ENCODE measurements at regions not wholly inside any gene's neighbourhood (a gene's known extent, or its start where the extent isn't known, plus 50 kb on each side); places are given as distances from the start of the nearest gene placed in this dataset.
"Not testable (repeated sequence)": the region's sequence is repeated elsewhere in the genome, so short reads cannot be mapped to it uniquely, and the experiment has no call there.

- no peak for DNase-seq (ENCODE audit: low read depth in 2 of 2)
Measured at GRCh38 chr1:115534106-115534505, 107.7 kb upstream of the VANGL1 start.

DNA sequence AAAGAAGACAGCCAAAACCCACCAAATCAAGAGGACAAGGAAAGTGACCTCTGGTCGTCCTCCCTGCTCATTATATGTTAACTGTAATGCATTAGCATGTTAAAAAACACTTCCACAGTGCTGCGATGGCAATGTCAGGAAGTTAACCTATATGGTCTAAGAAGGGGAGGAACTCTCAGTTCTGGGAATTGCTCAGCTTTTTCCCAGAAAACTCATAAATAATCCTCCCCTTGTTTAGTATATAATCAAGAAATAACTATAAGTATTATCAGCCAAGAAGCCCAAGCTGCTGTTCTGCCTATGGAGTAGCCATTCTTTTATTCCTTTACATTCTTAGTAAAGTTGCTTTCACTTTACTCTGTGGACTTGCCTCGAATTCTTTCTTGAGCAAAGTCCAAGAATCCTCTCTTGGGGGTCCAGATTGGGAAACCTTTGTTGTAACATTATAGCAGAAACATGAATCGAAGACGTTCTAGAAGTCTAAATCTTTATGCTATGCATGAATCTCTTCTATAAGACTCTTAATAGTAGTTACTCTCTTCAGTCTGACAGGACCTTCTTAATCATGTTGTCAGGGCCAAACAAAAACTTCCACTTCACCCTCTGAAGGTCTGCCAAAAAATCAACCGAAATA, 110.0 kb upstream of the VANGL1 start:
- DNase-seq (ENCODE audit: low read depth in 2 of 2): no peak

DNA sequence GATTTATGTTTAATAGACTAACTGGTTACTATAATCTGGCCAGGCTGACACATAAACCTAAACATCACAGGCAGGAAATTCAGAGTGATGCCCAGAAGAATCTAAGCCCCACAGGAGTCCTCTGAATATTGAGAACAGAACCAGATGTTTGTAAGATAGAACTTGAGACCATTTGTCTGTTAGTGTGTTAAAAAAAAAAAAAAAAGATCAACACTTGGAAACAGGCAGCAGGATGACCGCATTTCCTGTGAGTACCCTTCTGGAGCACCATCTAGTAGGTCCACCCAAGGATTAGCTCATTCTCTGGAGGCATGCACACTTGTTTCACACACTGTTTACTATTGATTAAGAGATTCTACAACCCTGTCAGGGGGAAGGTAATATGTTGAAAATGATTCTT, 111.4 kb upstream of the VANGL1 start:
- DNase-seq (ENCODE audit: low read depth in 2 of 2): no peak

DNA sequence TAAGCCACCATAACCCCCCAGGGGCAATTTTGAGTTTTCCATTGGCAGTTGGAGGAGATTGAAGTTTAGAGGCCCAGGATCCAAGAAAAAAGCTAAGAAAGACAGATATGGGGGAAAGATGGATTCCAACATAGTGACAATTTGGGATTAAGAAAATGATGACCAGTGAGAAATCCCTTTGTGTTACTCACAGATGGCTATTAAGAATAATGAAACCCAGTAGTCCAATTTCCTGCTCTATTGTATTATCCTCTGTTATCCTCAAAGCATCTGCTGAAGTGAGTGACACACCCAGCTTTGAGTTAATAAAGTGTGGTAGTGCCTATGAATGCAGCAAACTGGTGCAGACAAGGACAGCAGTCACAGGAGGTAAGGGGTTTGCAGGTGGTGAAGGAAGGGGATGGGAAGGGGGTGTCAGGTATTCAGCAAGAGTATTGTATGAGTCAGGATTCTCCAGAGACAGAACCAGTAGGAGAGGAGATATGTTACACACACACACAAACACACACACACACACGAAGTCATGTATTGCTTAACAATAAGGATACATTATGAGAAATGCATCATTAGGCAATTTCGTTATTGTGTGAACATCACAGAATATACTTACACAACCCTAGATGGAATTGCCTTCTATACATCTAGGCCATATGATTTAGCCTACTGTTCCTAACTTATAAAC, 112.4 kb upstream of the VANGL1 start:
- no peak for DNase-seq (ENCODE audit: low read depth in 2 of 2)

- DNase-seq (ENCODE audit: low read depth in 2 of 2): not testable (repeated sequence)
Measured at GRCh38 chr1:115528336-115528735, 113.4 kb upstream of the VANGL1 start.

GRCh38 chr1:115527746-115528145, 114.0 kb upstream of the VANGL1 start:
- no peak for DNase-seq (ENCODE audit: low read depth in 2 of 2)

DNA sequence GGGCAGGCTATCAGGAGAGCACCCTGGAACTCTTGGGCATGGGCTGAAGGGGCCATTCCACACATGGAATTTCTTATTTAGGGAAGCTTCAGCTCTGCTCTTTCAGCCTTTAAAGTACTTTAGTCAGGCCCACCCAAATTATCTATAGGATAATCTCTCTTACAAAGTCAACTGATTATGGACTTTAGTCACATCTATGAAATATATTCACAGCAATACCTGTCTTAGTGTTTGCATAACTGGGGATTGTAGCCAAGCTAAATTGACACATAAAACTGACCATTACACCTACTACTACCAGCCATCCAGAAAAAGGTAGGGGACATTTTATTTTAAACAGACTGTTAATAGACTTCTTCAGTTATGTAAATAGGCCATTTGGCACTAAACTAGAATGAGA, 114.9 kb upstream of the VANGL1 start:
- DNase-seq (ENCODE audit: low read depth in 2 of 2): no peak

DNA sequence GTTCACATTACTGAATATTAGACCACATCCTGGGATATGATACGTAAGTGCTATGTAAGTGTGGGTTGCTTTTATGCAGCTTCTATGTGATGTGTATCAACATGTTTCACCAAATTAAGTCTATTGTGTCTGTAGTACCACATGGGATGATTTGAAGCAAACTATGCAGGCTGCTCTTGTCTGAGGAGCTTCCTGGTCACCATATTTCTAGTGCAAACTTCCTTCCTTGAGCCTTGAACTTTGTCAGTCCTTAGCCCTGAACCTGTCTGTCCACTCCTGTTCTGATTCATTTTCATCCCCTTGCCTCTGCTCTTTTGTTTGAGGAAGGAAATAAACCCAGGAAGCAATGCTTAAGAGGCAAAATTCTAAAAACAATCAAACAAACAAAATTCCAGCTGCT, 117.5 kb upstream of the VANGL1 start:
- DNase-seq (ENCODE audit: low read depth in 2 of 2): no peak

- DNase-seq (ENCODE audit: low read depth in 2 of 2): no peak
Measured at GRCh38 chr1:115522386-115522785, 119.4 kb upstream of the VANGL1 start.

DNA sequence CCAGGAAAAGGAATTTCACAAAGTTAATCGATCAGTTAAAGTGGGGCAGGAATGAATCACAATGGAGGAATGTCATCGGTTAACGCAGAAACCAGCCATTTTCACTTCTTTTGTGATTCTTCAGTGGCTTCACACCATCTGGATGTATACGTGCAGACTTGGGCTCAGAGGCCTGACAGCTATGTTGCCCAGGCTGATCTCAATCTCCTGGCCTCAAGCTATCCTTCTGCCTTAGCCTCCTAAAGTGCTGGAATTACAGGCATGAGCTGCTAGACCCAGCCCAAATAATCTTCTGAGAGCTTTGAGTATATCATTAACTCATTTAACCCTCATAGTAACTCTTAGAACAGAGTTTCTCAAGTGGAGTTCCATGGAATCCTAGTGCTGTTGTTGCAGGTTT, 126.5 kb upstream of the VANGL1 start:
- no peak for DNase-seq (ENCODE audit: low read depth in 2 of 2)

- not testable (repeated sequence) for DNase-seq (ENCODE audit: low read depth in 2 of 2)
Measured at GRCh38 chr1:115510226-115510625, 131.5 kb upstream of the VANGL1 start.

DNA sequence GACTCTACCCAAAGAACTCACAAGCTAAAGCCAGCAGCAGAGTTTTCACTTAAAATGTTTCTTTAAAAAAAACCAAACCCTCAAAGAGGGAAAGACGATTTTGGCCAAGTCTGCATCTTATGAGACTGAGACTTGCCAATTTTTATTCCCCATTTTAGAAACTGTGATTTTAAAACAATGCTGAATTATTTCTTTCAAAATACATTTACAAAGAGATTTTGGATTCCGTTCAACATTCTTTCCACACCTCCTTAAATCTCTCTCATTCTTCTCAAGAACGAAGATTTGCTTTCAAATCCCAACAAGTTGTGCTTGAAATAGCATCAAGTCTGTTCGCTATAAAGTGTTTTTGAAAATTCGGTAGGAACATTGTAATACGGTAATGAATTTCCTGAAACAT, 133.9 kb upstream of the VANGL1 start:
- no peak for DNase-seq (ENCODE audit: low read depth in 2 of 2)

DNA sequence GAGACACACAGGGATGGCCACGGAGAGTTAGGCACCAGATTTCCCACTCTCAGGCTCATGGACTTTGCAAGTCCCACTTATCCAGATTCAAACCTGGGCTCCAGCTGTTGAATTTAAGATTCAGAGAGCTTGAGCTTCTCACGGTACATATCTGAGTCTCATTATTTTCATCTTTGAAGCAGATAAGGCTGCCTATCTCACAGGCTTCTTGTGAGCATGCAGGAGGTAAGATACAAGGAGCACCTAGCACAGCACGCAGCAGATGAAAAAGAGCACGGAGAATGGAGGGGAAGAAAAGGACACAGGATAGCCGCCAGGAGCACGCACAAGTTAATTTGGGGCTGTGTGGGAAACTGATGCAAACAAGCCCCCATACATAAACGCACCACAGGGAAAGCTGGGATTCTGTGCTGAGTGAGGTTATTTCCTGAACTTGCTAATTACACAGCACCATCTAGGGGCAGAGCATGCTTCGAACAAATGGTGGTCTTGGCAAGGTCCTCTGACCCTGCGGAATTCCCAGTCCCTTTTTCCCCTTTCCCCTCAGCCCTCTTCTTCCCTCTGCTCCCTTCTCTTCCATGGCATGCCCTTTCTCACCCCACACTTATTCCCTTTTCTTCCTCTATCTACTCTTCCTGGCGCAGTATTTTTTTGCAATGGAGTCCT, 134.7 kb upstream of the VANGL1 start:
- no peak for DNase-seq (ENCODE audit: low read depth in 2 of 2)

GRCh38 chr1:115506518-115506917, 135.3 kb upstream of the VANGL1 start:
- no peak for DNase-seq (ENCODE audit: low read depth in 2 of 2)

GRCh38 chr1:115505148-115505571, 136.6 kb upstream of the VANGL1 start:
- no peak for DNase-seq (ENCODE audit: low read depth in 2 of 2)

DNA sequence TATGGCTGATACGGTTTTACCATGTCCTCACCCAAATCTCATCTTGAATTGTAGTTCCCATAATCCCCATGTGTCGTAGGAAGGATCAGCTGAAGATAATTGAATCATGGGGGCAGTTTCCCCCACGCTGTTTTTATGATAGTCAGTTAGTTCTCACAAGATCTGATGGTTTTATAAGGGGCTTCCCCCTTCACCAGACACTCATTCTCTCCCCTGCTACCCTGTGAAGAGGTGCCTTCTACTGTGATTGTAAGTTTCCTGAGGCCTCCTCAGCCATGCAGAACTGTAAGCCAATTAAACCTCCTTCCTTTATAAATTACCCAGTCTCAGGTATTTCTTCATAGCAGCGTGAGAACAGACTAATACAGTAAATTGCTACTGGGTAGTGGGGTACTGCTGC, 139.6 kb upstream of the VANGL1 start:
- not testable (repeated sequence) for DNase-seq (ENCODE audit: low read depth in 2 of 2)

- DNase-seq (ENCODE audit: low read depth in 2 of 2): no peak
Measured at GRCh38 chr1:115501476-115501875, 140.3 kb upstream of the VANGL1 start.

DNA sequence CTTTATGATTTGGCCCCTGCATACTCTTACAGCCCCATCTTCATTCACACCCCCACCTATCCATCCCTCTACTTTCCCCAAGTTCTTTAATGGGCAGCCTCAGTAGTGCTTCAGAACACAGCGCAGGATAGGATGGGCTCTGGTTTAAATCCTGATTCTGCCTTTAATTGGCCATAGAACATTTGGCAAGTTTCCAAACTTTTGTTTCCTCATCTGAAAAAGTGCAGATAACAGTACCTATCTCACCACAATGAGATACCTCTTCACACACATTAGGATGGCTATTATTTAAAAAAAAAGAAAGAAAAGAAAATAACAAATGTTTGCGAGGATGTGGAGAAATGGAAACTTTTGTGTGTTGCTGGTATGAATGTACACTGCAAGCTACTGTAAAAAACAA, 142.5 kb upstream of the VANGL1 start:
- DNase-seq (ENCODE audit: low read depth in 2 of 2): no peak

DNA sequence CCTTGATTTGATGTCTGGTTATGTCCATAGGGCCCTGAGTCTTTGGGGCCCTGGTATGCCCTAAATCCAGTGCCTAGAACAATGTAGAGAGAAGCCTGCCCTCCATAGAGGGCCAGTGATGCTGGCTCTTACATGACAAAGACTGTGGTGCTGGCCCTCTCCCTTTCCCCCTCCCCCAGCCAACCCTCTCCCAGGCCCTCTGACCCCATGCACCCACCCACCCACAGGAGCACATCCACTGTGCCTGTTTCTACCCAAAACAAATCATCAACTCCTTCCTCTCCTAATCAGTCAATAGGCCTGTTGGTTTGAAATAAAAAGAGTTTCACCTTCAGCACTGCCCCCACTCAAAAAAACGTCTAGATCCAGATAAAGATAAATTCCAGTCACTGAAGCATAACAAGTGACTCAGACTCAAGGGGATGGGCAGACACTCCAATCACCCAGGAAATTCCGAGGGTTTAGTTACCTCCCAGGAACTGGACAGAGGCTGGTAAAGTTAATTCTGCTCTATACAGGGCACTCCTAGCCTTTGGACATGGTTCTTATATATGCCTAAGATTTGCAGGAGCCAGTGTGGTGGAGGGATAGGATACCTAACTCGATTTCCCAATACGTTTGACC, 144.8 kb upstream of the VANGL1 start:
- DNase-seq (ENCODE audit: low read depth in 2 of 2): no peak

- DNase-seq (ENCODE audit: low read depth in 2 of 2): no peak
Measured at GRCh38 chr1:115495625-115496024, 146.1 kb upstream of the VANGL1 start.

DNA sequence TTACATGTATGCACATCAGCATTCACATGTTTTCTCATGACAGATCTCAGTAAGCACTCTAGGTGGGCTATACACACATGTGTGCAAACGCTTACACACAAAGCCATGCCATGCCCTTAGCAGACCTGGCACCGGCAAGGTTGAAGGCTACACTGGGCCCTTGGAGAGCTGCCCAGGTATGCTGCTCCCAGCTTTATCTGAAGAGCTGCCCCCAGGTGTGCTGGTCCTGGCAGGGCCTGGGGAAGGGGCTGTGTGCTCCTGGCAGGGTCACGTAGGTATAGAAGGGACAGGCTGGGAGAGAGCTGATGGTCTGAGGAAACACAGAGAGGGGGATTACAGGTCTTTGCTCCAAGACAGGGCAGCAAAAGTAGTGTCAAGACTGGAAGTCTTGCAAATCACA, 146.7 kb upstream of the VANGL1 start:
- DNase-seq (ENCODE audit: low read depth in 2 of 2): no peak

DNA sequence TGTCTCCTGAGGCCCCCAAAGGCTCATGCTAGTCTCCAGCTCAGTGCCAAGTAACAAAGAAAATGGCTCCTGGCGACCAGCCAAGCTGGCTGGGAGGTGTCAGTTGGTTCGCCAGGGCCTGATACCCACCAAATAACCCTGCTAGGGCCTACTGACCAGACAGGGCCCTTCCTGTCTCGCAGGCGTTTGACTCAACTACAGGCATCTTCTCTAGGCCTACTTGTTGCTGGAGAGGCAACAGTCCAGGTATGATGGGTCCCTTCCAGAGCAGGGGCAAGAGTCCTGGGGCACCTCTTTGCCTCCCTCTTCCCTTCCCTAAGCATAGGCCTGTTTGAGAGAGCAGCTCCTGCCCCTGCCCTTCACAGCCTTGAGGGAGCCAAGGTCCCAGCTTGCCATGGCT, 147.9 kb upstream of the VANGL1 start:
- no peak for DNase-seq (ENCODE audit: low read depth in 2 of 2)

DNA sequence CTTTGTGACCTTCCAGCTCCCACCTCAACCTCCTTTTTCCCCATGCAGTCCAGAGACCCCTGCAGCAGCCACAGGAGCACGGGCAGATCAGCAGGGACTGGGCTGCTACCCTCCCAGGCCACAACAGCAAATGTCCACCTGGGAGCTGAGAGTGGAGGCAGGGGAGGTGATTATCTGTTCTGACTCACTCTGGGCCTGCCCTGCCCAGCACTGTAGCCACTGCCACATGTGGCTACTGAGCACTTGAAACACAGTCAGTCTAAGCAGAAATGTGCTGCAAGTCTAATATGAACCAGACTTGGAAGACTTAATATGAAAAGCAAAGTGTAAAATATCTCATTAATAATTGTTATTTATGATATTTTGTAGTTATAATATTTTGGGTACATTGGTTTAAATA, 148.9 kb upstream of the VANGL1 start:
- DNase-seq (ENCODE audit: low read depth in 2 of 2): no peak
